HepG2 (cell line): ENCODE measurements at regions not wholly inside any gene's neighbourhood (a gene's known extent, or its start where the extent isn't known, plus 50 kb on each side); places are given as distances from the start of the nearest gene placed in this dataset.

Experiments used
- GTF3A ChIP-seq: sonication (generic); formaldehyde crosslinking; conservative IDR thresholded peaks from 2 replicates; pipeline ENCODE4 v1.4.0; 2020; ENCODE audit warnings: mild to moderate bottlenecking, missing genetic modification reagents
- KLF13 ChIP-seq: sonication (generic); formaldehyde crosslinking; IDR thresholded peaks from 2 replicates; pipeline ENCODE4 v1.4.0; 2020; ENCODE audit warnings: mild to moderate bottlenecking, missing genetic modification reagents
- SAP130 ChIP-seq: IDR thresholded peaks from 2 replicates; pipeline ENCODE4 v1.6.1; 2016; ENCODE audit warnings: low read depth
- THAP7 ChIP-seq: sonication (generic); formaldehyde crosslinking; IDR thresholded peaks from 2 replicates; pipeline ENCODE4 v1.8.1; 2023; ENCODE audit warnings: mild to moderate bottlenecking, missing genetic modification reagents
- TF ChIP-seq, protein P1 (sequence below): sonication (generic); formaldehyde crosslinking; IDR thresholded peaks from 2 replicates; pipeline ENCODE4 v1.5.0; 2020; ENCODE audit warnings: mild to moderate bottlenecking, missing genetic modification reagents, borderline replicate concordance

DNA sequence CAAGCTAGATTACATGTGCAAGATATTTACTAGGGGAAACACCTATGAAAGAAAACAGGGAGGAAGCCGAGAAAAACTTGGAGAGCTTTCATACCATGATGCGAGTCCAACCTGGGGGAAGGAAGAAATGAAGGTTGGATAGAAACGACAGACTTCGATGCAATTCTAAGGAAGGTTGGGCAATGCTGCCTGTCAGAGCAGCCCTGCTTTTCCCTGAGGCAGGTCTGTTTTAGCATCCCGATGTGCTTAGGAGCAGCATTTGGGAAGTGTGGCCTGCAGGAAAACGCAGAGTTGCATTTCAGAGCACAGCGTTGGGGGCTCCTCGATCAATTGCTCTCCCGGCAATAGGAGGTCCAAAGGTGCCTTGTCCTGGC is 91.9 kb upstream of the DTNBP1 start (continued):
- TF ChIP-seq, protein P1, sequence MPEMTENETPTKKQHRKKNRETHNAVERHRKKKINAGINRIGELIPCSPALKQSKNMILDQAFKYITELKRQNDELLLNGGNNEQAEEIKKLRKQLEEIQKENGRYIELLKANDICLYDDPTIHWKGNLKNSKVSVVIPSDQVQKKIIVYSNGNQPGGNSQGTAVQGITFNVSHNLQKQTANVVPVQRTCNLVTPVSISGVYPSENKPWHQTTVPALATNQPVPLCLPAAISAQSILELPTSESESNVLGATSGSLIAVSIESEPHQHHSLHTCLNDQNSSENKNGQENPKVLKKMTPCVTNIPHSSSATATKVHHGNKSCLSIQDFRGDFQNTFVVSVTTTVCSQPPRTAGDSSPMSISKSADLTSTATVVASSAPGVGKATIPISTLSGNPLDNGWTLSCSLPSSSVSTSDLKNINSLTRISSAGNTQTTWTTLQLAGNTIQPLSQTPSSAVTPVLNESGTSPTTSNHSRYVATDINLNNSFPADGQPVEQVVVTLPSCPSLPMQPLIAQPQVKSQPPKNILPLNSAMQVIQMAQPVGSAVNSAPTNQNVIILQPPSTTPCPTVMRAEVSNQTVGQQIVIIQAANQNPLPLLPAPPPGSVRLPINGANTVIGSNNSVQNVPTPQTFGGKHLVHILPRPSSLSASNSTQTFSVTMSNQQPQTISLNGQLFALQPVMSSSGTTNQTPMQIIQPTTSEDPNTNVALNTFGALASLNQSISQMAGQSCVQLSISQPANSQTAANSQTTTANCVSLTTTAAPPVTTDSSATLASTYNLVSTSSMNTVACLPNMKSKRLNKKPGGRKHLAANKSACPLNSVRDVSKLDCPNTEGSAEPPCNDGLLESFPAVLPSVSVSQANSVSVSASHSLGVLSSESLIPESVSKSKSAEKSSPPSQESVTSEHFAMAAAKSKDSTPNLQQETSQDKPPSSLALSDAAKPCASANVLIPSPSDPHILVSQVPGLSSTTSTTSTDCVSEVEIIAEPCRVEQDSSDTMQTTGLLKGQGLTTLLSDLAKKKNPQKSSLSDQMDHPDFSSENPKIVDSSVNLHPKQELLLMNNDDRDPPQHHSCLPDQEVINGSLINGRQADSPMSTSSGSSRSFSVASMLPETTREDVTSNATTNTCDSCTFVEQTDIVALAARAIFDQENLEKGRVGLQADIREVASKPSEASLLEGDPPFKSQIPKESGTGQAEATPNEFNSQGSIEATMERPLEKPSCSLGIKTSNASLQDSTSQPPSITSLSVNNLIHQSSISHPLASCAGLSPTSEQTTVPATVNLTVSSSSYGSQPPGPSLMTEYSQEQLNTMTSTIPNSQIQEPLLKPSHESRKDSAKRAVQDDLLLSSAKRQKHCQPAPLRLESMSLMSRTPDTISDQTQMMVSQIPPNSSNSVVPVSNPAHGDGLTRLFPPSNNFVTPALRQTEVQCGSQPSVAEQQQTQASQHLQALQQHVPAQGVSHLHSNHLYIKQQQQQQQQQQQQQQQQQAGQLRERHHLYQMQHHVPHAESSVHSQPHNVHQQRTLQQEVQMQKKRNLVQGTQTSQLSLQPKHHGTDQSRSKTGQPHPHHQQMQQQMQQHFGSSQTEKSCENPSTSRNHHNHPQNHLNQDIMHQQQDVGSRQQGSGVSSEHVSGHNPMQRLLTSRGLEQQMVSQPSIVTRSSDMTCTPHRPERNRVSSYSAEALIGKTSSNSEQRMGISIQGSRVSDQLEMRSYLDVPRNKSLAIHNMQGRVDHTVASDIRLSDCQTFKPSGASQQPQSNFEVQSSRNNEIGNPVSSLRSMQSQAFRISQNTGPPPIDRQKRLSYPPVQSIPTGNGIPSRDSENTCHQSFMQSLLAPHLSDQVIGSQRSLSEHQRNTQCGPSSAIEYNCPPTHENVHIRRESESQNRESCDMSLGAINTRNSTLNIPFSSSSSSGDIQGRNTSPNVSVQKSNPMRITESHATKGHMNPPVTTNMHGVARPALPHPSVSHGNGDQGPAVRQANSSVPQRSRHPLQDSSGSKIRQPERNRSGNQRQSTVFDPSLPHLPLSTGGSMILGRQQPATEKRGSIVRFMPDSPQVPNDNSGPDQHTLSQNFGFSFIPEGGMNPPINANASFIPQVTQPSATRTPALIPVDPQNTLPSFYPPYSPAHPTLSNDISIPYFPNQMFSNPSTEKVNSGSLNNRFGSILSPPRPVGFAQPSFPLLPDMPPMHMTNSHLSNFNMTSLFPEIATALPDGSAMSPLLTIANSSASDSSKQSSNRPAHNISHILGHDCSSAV, result no peak
- TF ChIP-seq GTF3A (CRISPR knock-in tag) (no peak), SAP130 (no peak), KLF13 (CRISPR knock-in tag) (no peak), THAP7 (no peak)
